ENCODE measurements at regions not wholly inside any gene's neighbourhood (a gene's known extent, or its start where the extent isn't known, plus 50 kb on each side); places are given as distances from the start of the nearest gene placed in this dataset.

GRCh38 chr1:165052936-165053335 is 303.6 kb downstream of the LMX1A start:
- Histone ChIP-seq H4K20me1 (ENCODE audit: control insufficient read depth, extremely low read depth, insufficient read depth, low read length) (no peaks in the 10 kb centered on the region), H3K9ac (ENCODE audit: insufficient read depth, low read length) (no peak overlapping the region), H3K4me3 (replicated peaks in 1 of 4; ENCODE audit: control extremely low read depth in 1 of 4, insufficient read depth in 1 of 4, low read depth in 3 of 4, low read length in 4 of 4) (no peak overlapping the region), H3K4me1 (ENCODE audit: control insufficient read depth, extremely low read depth, insufficient read depth, low read length) (no peaks in the 10 kb centered on the region), H3K27ac (ENCODE audit: insufficient read depth, low read length) (no peak overlapping the region), H3K36me3 (ENCODE audit: control insufficient read depth, insufficient read depth, low read length) (no peaks in the 10 kb centered on the region), H3K9me3 (ENCODE audit: control insufficient read depth, insufficient read depth, low read depth, low read length) (no peaks in the 10 kb centered on the region), H2AFZ (ENCODE audit: low read length) (no peak overlapping the region), H3K4me2 (ENCODE audit: extremely low read depth, insufficient read depth, low read length) (no peak overlapping the region), H3K27me3 (ENCODE audit: control insufficient read depth, insufficient read depth, low read length) (no peaks in the 10 kb centered on the region), H3K79me2 (ENCODE audit: control insufficient read depth, insufficient read depth, low read length) (no peaks in the 10 kb centered on the region)
- DNase-seq (ENCODE audit: low read depth in 2 of 2): no peak
- no peak for TF ChIP-seq CTCF (conservative IDR thresholded peaks at IDR 0.05 in 1 of 2, IDR thresholded peaks at IDR 0.05 in 1 of 2; ENCODE audit: low read depth in 1 of 2, low read length in 2 of 2)
- TF ChIP-seq EZH2 (IDR thresholded peaks at IDR 0.05; ENCODE audit: low read length, missing control alignments): no peak

GRCh38 chr1:165052431-165052830 is 304.1 kb downstream of the LMX1A start:
- TF ChIP-seq CTCF (conservative IDR thresholded peaks at IDR 0.05 in 1 of 2, IDR thresholded peaks at IDR 0.05 in 1 of 2; ENCODE audit: low read depth in 1 of 2, low read length in 2 of 2) (no peak), EZH2 (IDR thresholded peaks at IDR 0.05; ENCODE audit: low read length, missing control alignments) (no peak)

GRCh38 chr1:165050246-165050645 is 306.3 kb downstream of the LMX1A start:
- Histone ChIP-seq H4K20me1 (ENCODE audit: control insufficient read depth, extremely low read depth, insufficient read depth, low read length) (no peaks in the 10 kb centered on the region), H3K4me3 (replicated peaks in 1 of 4; ENCODE audit: control extremely low read depth in 1 of 4, insufficient read depth in 1 of 4, low read depth in 3 of 4, low read length in 4 of 4) (no peak overlapping the region), H3K79me2 (ENCODE audit: control insufficient read depth, insufficient read depth, low read length) (no peaks in the 10 kb centered on the region), H3K4me2 (ENCODE audit: extremely low read depth, insufficient read depth, low read length) (no peak overlapping the region), H2AFZ (ENCODE audit: low read length) (no peak overlapping the region), H3K9me3 (ENCODE audit: control insufficient read depth, insufficient read depth, low read depth, low read length) (no peaks in the 10 kb centered on the region), H3K9ac (ENCODE audit: insufficient read depth, low read length) (no peak overlapping the region), H3K27me3 (ENCODE audit: control insufficient read depth, insufficient read depth, low read length) (no peaks in the 10 kb centered on the region), H3K4me1 (ENCODE audit: control insufficient read depth, extremely low read depth, insufficient read depth, low read length) (no peaks in the 10 kb centered on the region), H3K36me3 (ENCODE audit: control insufficient read depth, insufficient read depth, low read length) (no peaks in the 10 kb centered on the region), H3K27ac (ENCODE audit: insufficient read depth, low read length) (no peak overlapping the region)
- no peak for TF ChIP-seq CTCF (conservative IDR thresholded peaks at IDR 0.05 in 1 of 2, IDR thresholded peaks at IDR 0.05 in 1 of 2; ENCODE audit: low read depth in 1 of 2, low read length in 2 of 2)
- no peak for TF ChIP-seq EZH2 (IDR thresholded peaks at IDR 0.05; ENCODE audit: low read length, missing control alignments)
- DNase-seq (ENCODE audit: low read depth in 2 of 2): no peak

More at GRCh38 chr1:165052431-165052830, 304.1 kb downstream of the LMX1A start:
- Histone ChIP-seq H3K27ac (ENCODE audit: insufficient read depth, low read length) (no peak overlapping the region), H3K9ac (ENCODE audit: insufficient read depth, low read length) (no peak overlapping the region), H3K4me2 (ENCODE audit: extremely low read depth, insufficient read depth, low read length) (no peak overlapping the region), H3K9me3 (ENCODE audit: control insufficient read depth, insufficient read depth, low read depth, low read length) (no peaks in the 10 kb centered on the region), H4K20me1 (ENCODE audit: control insufficient read depth, extremely low read depth, insufficient read depth, low read length) (no peaks in the 10 kb centered on the region), H3K27me3 (ENCODE audit: control insufficient read depth, insufficient read depth, low read length) (no peaks in the 10 kb centered on the region), H3K36me3 (ENCODE audit: control insufficient read depth, insufficient read depth, low read length) (no peaks in the 10 kb centered on the region), H3K4me1 (ENCODE audit: control insufficient read depth, extremely low read depth, insufficient read depth, low read length) (no peaks in the 10 kb centered on the region), H2AFZ (ENCODE audit: low read length) (no peak overlapping the region), H3K79me2 (ENCODE audit: control insufficient read depth, insufficient read depth, low read length) (no peaks in the 10 kb centered on the region), H3K4me3 (replicated peaks in 1 of 4; ENCODE audit: control extremely low read depth in 1 of 4, insufficient read depth in 1 of 4, low read depth in 3 of 4, low read length in 4 of 4) (no peak overlapping the region)
- no peak for DNase-seq (ENCODE audit: low read depth in 2 of 2)
